ENCODE measurements at regions not wholly inside any gene's neighbourhood (a gene's known extent, or its start where the extent isn't known, plus 50 kb on each side); places are given as distances from the start of the nearest gene placed in this dataset.

DNA sequence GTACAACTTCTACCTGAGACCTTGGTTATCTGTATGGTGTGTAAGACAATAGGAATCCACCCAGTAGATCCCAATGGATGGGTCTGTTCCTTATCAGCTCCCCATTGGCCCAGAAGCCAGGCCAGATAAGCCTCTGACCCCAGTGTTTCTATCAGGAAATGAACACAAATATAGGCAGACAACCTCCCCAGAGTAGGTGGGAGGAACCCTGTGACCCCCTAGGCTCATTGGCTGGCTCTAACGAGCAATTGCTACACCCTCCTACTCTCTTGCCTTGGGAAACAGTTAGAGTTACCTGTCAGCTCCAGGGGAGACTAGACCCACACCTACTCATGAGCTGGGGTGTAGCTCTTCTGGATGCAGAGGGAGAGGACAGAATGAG, 299.9 kb downstream of the UACA start (continued):
- TF ChIP-seq, protein P1, sequence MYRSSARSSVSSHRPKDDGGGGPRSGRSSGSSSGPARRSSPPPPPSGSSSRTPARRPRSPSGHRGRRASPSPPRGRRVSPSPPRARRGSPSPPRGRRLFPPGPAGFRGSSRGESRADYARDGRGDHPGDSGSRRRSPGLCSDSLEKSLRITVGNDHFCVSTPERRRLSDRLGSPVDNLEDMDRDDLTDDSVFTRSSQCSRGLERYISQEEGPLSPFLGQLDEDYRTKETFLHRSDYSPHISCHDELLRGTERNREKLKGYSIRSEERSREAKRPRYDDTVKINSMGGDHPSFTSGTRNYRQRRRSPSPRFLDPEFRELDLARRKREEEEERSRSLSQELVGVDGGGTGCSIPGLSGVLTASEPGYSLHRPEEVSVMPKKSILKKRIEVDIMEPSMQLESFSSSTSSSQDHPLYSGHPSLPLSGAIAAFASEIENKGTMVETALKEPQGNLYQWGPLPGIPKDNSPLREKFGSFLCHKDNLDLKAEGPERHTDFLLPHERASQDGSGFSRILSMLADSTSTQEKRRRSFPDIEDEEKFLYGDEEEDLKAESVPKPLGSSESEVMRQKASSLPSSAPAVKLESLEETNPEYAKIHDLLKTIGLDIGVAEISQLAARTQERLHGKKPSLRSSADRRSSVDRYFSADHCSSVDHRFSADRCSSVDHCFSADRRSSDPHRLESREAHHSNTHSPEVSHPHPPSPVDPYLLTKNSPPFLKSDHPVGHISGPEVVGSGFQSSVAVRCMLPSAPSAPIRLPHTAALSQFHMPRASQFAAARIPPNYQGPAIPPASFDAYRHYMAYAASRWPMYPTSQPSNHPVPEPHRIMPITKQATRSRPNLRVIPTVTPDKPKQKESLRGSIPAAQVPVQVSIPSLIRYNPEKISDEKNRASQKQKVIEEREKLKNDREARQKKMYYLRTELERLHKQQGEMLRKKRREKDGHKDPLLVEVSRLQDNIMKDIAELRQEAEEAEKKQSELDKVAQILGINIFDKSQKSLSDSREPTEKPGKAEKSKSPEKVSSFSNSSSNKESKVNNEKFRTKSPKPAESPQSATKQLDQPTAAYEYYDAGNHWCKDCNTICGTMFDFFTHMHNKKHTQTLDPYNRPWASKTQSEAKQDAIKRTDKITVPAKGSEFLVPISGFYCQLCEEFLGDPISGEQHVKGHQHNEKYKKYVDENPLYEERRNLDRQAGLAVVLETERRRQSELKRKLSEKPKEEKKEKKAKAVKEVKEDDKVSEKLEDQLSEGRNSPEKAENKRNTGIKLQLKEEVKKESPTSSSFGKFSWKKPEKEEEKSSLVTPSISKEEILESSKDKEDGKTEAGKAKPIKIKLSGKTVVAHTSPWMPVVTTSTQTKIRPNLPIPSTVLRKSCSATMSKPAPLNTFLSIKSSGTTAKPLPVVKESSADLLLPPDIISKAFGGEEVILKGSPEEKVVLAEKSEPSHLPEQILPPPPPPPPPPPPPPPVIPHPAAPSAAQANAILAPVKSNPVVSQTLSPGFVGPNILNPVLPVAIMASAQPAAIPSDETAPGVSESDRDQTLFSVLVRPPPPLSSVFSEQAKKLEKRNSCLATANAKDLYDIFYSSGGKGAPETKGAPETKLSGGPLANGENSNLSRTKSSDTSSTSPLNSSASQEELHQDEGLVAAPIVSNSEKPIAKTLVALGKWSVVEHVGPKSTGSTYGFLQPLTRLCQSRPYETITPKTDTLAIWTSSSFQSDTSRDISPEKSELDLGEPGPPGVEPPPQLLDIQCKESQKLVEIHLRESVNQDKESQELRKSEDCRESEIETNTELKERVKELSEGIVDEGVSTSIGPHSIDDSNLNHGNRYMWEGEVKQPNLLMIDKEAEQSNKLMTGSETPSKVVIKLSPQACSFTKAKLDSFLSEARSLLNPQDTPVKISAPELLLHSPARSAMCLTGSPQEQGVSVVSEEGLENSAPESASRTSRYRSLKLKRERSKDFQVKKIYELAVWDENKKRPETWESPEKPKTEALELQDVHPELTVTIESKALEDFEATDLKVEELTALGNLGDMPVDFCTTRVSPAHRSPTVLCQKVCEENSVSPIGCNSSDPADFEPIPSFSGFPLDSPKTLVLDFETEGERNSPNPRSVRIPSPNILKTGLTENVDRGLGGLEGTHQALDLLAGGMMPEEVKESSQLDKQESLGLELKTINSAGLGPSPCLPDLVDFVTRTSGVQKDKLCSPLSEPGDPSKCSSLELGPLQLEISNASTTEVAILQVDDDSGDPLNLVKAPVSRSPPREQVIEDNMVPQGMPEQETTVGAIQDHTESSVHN (IDR thresholded peaks at IDR 0.05; ENCODE audit: borderline replicate concordance in 1 of 2, low read depth in 1 of 2), result no peak
- TF ChIP-seq SMARCA4 (IDR thresholded peaks at IDR 0.05) (0 out of 2 replicates have a peak, but pooled peaks have one; percentile 9), NR2C1 (IDR thresholded peaks at IDR 0.05) (no peak; the same call in 1 of the 2 replicates), NR2C1 (tag; IDR thresholded peaks at IDR 0.05) (peak; percentile 56; the same call in 1 of the 2 replicates), FOSL1 (tag; conservative IDR thresholded peaks at IDR 0.05) (peak; percentile 89), TCF3 (CRISPR knock-in tag; IDR thresholded peaks at IDR 0.05) (peak; percentile 45; the same call in 1 of the 2 replicates), CC2D1A (IDR thresholded peaks at IDR 0.05) (peak; percentile 29; the same call in 1 of the 2 replicates), ZNF384 (IDR thresholded peaks at IDR 0.05; ENCODE audit: low read depth, low read length) (no peak), ARID1B (IDR thresholded peaks at IDR 0.05) (peak; percentile 57; the same call in 1 of the 2 replicates), ZBTB1 (CRISPR knock-in tag; IDR thresholded peaks at IDR 0.05; ENCODE audit: borderline replicate concordance, low read depth) (0 out of 2 replicates have a peak, but pooled peaks have one; percentile 4), JUND (IDR thresholded peaks at IDR 0.05; ENCODE audit: borderline replicate concordance, low read depth, low read length) (no peak), JUND (tag; IDR thresholded peaks at IDR 0.05; ENCODE audit: borderline replicate concordance, low read depth, low read length) (peak; percentile 1; the same call in 1 of the 3 replicates), ELF1 (tag; IDR thresholded peaks at IDR 0.05) (0 out of 2 replicates have a peak, but pooled peaks have one; percentile 62), ELF4 (CRISPR knock-in tag; IDR thresholded peaks at IDR 0.05) (0 out of 2 replicates have a peak, but pooled peaks have one; percentile 15)
- TF ChIP-seq, protein P2, sequence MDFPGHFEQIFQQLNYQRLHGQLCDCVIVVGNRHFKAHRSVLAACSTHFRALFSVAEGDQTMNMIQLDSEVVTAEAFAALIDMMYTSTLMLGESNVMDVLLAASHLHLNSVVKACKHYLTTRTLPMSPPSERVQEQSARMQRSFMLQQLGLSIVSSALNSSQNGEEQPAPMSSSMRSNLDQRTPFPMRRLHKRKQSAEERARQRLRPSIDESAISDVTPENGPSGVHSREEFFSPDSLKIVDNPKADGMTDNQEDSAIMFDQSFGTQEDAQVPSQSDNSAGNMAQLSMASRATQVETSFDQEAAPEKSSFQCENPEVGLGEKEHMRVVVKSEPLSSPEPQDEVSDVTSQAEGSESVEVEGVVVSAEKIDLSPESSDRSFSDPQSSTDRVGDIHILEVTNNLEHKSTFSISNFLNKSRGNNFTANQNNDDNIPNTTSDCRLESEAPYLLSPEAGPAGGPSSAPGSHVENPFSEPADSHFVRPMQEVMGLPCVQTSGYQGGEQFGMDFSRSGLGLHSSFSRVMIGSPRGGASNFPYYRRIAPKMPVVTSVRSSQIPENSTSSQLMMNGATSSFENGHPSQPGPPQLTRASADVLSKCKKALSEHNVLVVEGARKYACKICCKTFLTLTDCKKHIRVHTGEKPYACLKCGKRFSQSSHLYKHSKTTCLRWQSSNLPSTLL (IDR thresholded peaks at IDR 0.05), result peak; percentile 56; the same call in 1 of the 2 replicates
